H1 (cell line): ENCODE measurements at regions not wholly inside any gene's neighbourhood (a gene's known extent, or its start where the extent isn't known, plus 50 kb on each side); places are given as distances from the start of the nearest gene placed in this dataset.

Source experiments
- CHD7 ChIP-seq: fragments of 300-600 bp; sonication (generic); IDR thresholded peaks from 2 replicates; pipeline ENCODE4 v1.7.1; 2012; ENCODE audit warnings: low read length, moderate library complexity, mild to moderate bottlenecking, inconsistent platforms; ENCODE audit not compliant: insufficient replicate concordance
- NANOG ChIP-seq: IDR thresholded peaks from 2 replicates; pipeline ENCODE4 v1.6.1; 2011; ENCODE audit warnings: low read length, low read depth, mild to moderate bottlenecking, inconsistent platforms; ENCODE audit not compliant: insufficient read depth, poor library complexity, severe bottlenecking

GRCh38 chr16:35181422-35182030 is 1722.1 kb downstream of the TP53TG3F start (continued):
- TF ChIP-seq CHD7: no peak
- no peak for TF ChIP-seq NANOG
